ENCODE measurements at regions not wholly inside any gene's neighbourhood (a gene's known extent, or its start where the extent isn't known, plus 50 kb on each side); places are given as distances from the start of the nearest gene placed in this dataset.

- Histone ChIP-seq H3K4me1 (ENCODE audit: control insufficient read depth, insufficient read depth, low read length) (peaks cover 7% of the 10 kb centered on the region; the same call in 1 of the 2 replicates), H3K36me3 (ENCODE audit: control insufficient read depth, insufficient read depth, low read length) (no peaks in the 10 kb centered on the region), H3K9me3 (ENCODE audit: control insufficient read depth, insufficient read depth, low read depth, low read length) (no peaks in the 10 kb centered on the region), H3K4me3 (ENCODE audit: low read depth in 2 of 2, low read length in 2 of 2) (no peak overlapping the region), H3K27ac (ENCODE audit: low read length) (no peak overlapping the region), H3K27me3 (ENCODE audit: control insufficient read depth, insufficient read depth, low read length) (no peaks in the 10 kb centered on the region)
- TF ChIP-seq REST (IDR thresholded peaks at IDR 0.05; ENCODE audit: insufficient read depth in 1 of 2, low read depth in 2 of 2, low read length in 1 of 2) (no peak), TCF7L2 (IDR thresholded peaks at IDR 0.05; ENCODE audit: low read depth, low read length) (no peak), SIN3A (IDR thresholded peaks at IDR 0.05; ENCODE audit: borderline replicate concordance, insufficient read depth, low read depth, low read length) (no peak)
- ATAC-seq: no peak
- ChIA-PET CTCF (no interaction called here), POLR2A (no interaction called here)
- no TSS peak for BruUV-seq (replicated peaks)
- in situ Hi-C loops (cut with HindIII; ENCODE audit: low pct_unique_long_range_greater_than_20kb, low sequenced_read_pairs): no loop called here
- intact Hi-C loops (cut with micrococcal nuclease; ENCODE audit: unreplicated experiment): no loop called here
- no peak for DNase-seq (ENCODE audit: low read depth, low spot score)
These were observed 66.7 kb downstream of the VEGFA start for GRCh38 chr6:43836507-43837240.

Measured in Panc1 (cell line).